Ishikawa (cell line): ENCODE measurements at regions not wholly inside any gene's neighbourhood (a gene's known extent, or its start where the extent isn't known, plus 50 kb on each side); places are given as distances from the start of the nearest gene placed in this dataset.

ENCODE experiments used
- CEBPB ChIP-seq: IDR thresholded peaks from 2 replicates; pipeline ENCODE4 v1.6.1; 2012
- CREB1 ChIP-seq: IDR thresholded peaks from 2 replicates; pipeline ENCODE4 v1.6.1; 2012; ENCODE audit warnings: low read depth
- EGR1 ChIP-seq: IDR thresholded peaks from 2 replicates; pipeline ENCODE4 v1.6.1; 2012
- EP300 ChIP-seq: IDR thresholded peaks from 2 replicates; pipeline ENCODE4 v1.6.1; 2012; ENCODE audit warnings: borderline replicate concordance
- FOXM1 ChIP-seq: IDR thresholded peaks from 2 replicates; pipeline ENCODE4 v1.6.1; 2012; ENCODE audit warnings: low read depth, borderline replicate concordance
- NFIC ChIP-seq: IDR thresholded peaks from 2 replicates; pipeline ENCODE4 v1.6.1; 2012
- RAD21 ChIP-seq: IDR thresholded peaks from 2 replicates; pipeline ENCODE4 v1.6.1; 2012; ENCODE audit warnings: low read depth
- TAF1 ChIP-seq: IDR thresholded peaks from 2 replicates; pipeline ENCODE4 v1.6.1; 2012; ENCODE audit warnings: low read depth, mild to moderate bottlenecking
- TCF12 ChIP-seq: IDR thresholded peaks from 2 replicates; pipeline ENCODE4 v1.6.1; 2012; ENCODE audit warnings: low read depth
- TEAD4 ChIP-seq: IDR thresholded peaks from 2 replicates; pipeline ENCODE4 v1.6.1; 2012
- YY1 ChIP-seq: IDR thresholded peaks from 2 replicates; pipeline ENCODE4 v1.6.1; 2012; ENCODE audit warnings: low read depth
- ZBTB7A ChIP-seq: IDR thresholded peaks from 2 replicates; pipeline ENCODE4 v1.6.1; 2012; ENCODE audit warnings: low read depth
- TF ChIP-seq, protein P1 (sequence below): IDR thresholded peaks from 2 replicates; pipeline ENCODE4 v1.6.1; 2012
- TF ChIP-seq, protein P2 (sequence below): IDR thresholded peaks from 2 replicates; pipeline ENCODE4 v1.6.1; 2012
- TF ChIP-seq, protein P3 (sequence below): IDR thresholded peaks from 2 replicates; pipeline ENCODE4 v1.6.1; 2012; ENCODE audit warnings: low read depth, mild to moderate bottlenecking

DNA sequence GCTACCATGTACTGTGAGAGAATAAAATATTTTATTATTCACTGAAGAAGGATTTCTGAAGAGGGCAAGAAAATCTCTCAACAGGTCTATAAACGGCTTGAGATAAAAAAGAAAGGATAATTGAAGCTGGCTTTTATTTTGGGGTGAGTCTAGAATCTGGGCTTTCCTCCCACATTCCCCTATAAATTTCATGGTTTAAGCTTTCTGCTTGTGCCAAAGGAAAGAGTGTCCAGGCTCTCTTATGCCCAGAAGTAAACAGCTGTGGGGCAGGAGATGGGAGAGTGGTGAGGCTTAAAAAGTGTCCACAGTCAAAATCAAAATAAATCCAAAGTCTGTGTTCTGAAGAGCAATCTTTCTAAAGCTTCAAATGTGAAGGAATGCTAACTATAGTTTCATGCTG, 942.2 kb upstream of the MIR17HG start:
- TF ChIP-seq CEBPB (no peak), TEAD4 (no peak)
- TF ChIP-seq, protein P1, sequence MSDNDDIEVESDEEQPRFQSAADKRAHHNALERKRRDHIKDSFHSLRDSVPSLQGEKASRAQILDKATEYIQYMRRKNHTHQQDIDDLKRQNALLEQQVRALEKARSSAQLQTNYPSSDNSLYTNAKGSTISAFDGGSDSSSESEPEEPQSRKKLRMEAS = no peak

DNA sequence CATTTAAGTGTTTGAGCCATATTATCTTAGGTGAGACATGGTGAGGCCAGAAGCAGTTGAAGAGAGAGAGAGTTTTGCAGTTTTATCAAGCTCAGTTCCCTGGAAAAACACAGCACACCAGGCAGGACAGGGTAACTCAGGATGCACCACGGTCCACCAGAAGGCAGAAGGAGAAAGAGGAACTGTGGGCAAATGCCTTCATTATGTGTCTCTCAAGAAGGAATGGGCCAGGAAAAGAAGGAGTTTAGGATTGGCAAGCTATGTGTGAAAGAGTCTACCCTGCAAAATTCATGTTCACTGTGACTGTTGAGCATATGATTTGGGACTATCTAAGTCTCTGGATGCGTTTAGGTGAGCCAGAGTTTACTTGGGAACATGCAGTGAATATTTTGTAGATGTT, 934.5 kb upstream of the MIR17HG start:
- no peak for TF ChIP-seq EGR1

DNA sequence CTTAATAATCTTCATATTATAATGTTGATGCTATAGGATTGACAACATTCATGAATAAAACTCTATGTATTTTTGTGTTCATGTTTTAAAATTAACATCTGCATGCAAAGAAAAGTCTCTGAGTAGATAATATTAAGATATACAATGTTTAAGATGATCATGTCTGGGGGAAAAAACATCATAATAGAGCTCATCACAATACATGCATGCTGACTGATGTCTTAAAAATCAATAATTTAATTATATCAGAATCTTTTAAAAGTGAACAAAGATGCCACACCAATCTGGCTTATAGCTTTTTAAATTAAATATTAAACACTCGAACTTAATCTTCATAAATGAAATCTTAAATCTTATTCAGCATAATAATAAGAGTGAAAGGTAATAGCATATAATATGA, 933.9 kb upstream of the MIR17HG start:
- TF ChIP-seq TCF12 (no peak), CREB1 (no peak), YY1 (no peak), NFIC (no peak), FOXM1 (no peak), ZBTB7A (no peak), EP300 (no peak), EGR1 (no peak)
- TF ChIP-seq, protein P2, sequence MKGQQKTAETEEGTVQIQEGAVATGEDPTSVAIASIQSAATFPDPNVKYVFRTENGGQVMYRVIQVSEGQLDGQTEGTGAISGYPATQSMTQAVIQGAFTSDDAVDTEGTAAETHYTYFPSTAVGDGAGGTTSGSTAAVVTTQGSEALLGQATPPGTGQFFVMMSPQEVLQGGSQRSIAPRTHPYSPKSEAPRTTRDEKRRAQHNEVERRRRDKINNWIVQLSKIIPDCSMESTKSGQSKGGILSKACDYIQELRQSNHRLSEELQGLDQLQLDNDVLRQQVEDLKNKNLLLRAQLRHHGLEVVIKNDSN = no peak

DNA sequence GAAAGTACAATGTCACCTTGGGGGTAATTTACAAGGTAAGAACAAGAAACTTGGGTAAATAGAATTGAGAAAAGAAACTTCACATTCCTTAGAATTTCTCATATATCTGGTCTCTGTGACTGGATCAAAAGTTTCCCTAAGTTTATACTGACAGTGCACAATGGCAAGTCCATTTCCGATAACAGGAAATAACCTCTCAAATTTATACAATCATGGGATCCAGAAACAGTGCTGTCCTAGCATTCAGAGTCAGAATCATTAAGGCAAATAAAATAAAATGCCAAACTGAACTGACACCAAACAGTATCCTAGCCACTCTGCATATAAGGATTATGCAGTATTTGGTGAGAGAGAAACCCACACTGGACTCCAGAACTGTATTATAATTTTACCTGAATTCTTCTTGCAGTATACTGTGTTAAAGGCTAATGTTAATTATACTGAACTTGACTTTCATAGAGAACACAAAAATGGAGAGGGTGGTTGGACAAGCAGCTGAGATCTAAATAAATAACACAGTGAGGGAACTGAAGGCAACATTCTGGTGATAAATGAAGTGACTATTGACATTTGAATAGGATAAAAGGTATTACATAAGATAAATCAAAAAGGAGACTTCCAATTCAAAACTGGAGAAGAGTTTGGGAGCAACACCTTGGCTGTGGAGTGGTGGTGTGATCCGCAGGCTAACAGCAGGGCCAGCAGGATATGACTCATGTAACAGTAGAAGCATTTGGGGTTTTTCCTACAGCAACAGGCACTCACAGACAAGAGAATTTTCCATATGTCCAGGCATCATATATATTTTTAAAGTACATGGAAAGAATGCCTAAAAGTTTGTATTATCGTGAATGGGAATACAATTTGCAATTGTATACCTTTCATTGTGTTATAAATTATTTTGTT, 932.5 kb upstream of the MIR17HG start:
- TF ChIP-seq FOXM1 (peak; percentile 20; the same call in 1 of the 2 replicates), TCF12 (peak; percentile 55; the same call in 1 of the 2 replicates), NFIC (no peak), EP300 (peak; percentile 59; the same call in 1 of the 2 replicates)
- TF ChIP-seq, protein P1 = 0 out of 2 replicates have a peak, but pooled peaks have one; percentile 23

DNA sequence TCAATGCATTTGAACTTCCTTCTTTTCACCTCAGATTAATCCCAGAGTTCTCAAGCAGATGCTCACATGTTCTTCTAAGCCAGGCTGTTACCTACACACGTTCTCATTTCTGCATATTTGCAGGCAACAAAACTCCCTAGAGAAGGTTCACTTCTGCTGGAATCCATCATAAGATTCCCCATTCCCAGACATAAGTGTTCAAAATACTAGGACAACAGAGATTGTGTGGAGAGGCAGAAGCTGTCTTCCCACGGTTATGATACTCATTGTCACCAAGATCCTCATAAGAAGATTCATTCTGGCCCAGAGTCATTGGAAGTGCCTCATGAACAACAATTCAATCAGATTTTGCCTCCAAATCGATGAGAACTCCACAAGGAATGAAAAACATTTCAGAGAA, 931.6 kb upstream of the MIR17HG start:
- no peak for TF ChIP-seq YY1
- TF ChIP-seq CREB1 = no peak
- TF ChIP-seq NFIC = no peak
- no peak for TF ChIP-seq TCF12
- TF ChIP-seq, protein P3, sequence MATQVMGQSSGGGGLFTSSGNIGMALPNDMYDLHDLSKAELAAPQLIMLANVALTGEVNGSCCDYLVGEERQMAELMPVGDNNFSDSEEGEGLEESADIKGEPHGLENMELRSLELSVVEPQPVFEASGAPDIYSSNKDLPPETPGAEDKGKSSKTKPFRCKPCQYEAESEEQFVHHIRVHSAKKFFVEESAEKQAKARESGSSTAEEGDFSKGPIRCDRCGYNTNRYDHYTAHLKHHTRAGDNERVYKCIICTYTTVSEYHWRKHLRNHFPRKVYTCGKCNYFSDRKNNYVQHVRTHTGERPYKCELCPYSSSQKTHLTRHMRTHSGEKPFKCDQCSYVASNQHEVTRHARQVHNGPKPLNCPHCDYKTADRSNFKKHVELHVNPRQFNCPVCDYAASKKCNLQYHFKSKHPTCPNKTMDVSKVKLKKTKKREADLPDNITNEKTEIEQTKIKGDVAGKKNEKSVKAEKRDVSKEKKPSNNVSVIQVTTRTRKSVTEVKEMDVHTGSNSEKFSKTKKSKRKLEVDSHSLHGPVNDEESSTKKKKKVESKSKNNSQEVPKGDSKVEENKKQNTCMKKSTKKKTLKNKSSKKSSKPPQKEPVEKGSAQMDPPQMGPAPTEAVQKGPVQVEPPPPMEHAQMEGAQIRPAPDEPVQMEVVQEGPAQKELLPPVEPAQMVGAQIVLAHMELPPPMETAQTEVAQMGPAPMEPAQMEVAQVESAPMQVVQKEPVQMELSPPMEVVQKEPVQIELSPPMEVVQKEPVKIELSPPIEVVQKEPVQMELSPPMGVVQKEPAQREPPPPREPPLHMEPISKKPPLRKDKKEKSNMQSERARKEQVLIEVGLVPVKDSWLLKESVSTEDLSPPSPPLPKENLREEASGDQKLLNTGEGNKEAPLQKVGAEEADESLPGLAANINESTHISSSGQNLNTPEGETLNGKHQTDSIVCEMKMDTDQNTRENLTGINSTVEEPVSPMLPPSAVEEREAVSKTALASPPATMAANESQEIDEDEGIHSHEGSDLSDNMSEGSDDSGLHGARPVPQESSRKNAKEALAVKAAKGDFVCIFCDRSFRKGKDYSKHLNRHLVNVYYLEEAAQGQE = no peak
- no peak for TF ChIP-seq ZBTB7A
- no peak for TF ChIP-seq TAF1
- TF ChIP-seq TEAD4 = no peak
- TF ChIP-seq, protein P1 = no peak
- TF ChIP-seq EP300 = no peak
- TF ChIP-seq CEBPB = no peak
- TF ChIP-seq RAD21 = no peak
- TF ChIP-seq FOXM1 = no peak
- TF ChIP-seq, protein P2 = no peak
- TF ChIP-seq EGR1 = no peak

DNA sequence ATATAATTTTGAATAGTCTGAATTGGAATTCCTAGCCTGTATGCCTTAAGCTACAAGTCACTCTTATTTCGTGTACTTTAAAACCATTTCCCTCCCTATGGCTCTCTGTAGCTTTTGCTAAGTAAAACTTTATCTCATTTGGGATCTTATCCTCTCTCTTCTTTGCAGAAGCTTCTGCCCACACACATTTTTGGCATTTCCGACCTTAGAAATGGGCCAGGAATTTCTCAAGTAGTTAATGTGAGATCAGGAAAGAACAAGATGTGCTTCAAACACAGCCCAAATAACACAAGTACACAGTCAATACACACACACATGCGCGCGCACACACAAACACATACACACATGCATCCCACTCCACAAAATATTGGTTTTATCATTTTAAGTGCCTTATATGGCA, 931.0 kb upstream of the MIR17HG start:
- TF ChIP-seq CREB1 = no peak

DNA sequence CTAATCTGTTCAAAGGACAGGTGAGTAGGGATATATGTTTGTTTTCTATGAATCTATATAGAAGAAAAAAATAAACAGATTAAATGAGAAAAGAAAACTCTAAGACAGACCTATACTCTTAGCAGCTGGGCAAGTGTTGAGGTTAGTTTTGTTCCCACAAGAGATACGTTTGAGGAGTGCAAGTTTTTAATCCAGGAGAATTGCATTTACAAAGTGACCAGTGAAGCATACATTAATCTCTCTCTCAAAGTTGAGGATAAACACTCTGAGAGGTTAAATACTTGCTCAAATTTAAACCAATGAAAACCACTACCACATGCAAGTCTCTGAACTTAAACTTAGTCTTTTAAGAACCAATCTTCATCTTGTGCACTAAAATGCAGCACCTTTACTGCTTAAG, 930.5 kb upstream of the MIR17HG start:
- TF ChIP-seq EP300 (no peak), TCF12 (no peak)

DNA sequence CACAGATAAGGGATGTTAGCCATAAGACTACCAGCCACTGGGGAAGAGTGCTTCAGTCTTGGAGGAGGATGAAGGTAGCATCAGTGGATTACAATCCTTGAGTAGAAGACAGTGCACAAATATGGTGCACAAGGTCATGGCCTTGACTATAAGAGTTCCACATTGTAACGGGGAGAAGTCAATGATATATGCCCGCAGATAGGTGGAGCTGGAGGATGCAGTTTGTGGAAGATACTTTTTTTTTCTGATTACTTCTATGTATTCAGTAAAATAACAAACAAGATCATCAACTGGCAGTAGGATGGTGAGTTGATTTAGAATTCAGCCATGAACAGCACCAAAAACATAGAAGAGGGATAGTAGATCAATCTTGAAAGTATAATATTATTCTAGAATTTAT, 926.8 kb upstream of the MIR17HG start:
- TF ChIP-seq TAF1 = no peak
- 0 out of 2 replicates have a peak, but pooled peaks have one; percentile 10 for TF ChIP-seq RAD21
